Glutamatergic neuron (in vitro differentiated cells): ENCODE measurements at regions not wholly inside any gene's neighbourhood (a gene's known extent, or its start where the extent isn't known, plus 50 kb on each side); places are given as distances from the start of the nearest gene placed in this dataset.

Source experiments
- DNase-seq: peaks from one replicate; pipeline ENCODE4 v3.0.0; 2022
- H3K27ac Mint-ChIP-seq: one replicate; pipeline ENCODE4 v1.8.0; 2020; ENCODE audit warnings: mild to moderate bottlenecking, mixed read lengths, inconsistent platforms; ENCODE audit not compliant: unreplicated experiment
- H3K27me3 Mint-ChIP-seq: one replicate; pipeline ENCODE4 v1.8.0; 2020; ENCODE audit warnings: mild to moderate bottlenecking, moderate library complexity, mixed read lengths, inconsistent platforms; ENCODE audit not compliant: unreplicated experiment
- H3K36me3 Mint-ChIP-seq: one replicate; pipeline ENCODE4 v1.8.0; 2020; ENCODE audit warnings: mild to moderate bottlenecking, mixed read lengths, inconsistent platforms; ENCODE audit not compliant: unreplicated experiment
- H3K4me1 Mint-ChIP-seq: one replicate; pipeline ENCODE4 v1.8.0; 2020; ENCODE audit warnings: mild to moderate bottlenecking, low read depth, mixed read lengths, inconsistent platforms; ENCODE audit not compliant: unreplicated experiment
- H3K4me3 Mint-ChIP-seq: one replicate; pipeline ENCODE4 v1.8.0; 2020; ENCODE audit warnings: mild to moderate bottlenecking, mixed read lengths, inconsistent platforms; ENCODE audit not compliant: unreplicated experiment
- H3K9me3 Mint-ChIP-seq: one replicate; pipeline ENCODE4 v1.8.0; 2020; ENCODE audit warnings: mild to moderate bottlenecking, moderate library complexity, mixed read lengths, inconsistent platforms; ENCODE audit not compliant: unreplicated experiment
- TF ChIP-seq, protein P1 (sequence below): fragments of 200-600 bp; sonication (generic); IDR thresholded peaks from one replicate; pipeline ENCODE4 v1.5.0; 2021; ENCODE audit not compliant: partially characterized antibody, unreplicated experiment

GRCh38 chr11:91828901-91829300, 395.7 kb upstream of the FAT3 start:
- Mint-ChIP-seq H3K4me3 (no peak overlapping the region), H3K4me1 (no peaks in the 10 kb centered on the region), H3K36me3 (peaks cover 5% of the 10 kb centered on the region), H3K9me3 (no peaks in the 10 kb centered on the region), H3K27ac (no peak overlapping the region), H3K27me3 (no peaks in the 10 kb centered on the region)
- no peak for DNase-seq
- TF ChIP-seq, protein P1, sequence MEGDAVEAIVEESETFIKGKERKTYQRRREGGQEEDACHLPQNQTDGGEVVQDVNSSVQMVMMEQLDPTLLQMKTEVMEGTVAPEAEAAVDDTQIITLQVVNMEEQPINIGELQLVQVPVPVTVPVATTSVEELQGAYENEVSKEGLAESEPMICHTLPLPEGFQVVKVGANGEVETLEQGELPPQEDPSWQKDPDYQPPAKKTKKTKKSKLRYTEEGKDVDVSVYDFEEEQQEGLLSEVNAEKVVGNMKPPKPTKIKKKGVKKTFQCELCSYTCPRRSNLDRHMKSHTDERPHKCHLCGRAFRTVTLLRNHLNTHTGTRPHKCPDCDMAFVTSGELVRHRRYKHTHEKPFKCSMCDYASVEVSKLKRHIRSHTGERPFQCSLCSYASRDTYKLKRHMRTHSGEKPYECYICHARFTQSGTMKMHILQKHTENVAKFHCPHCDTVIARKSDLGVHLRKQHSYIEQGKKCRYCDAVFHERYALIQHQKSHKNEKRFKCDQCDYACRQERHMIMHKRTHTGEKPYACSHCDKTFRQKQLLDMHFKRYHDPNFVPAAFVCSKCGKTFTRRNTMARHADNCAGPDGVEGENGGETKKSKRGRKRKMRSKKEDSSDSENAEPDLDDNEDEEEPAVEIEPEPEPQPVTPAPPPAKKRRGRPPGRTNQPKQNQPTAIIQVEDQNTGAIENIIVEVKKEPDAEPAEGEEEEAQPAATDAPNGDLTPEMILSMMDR, result no peak

DNA sequence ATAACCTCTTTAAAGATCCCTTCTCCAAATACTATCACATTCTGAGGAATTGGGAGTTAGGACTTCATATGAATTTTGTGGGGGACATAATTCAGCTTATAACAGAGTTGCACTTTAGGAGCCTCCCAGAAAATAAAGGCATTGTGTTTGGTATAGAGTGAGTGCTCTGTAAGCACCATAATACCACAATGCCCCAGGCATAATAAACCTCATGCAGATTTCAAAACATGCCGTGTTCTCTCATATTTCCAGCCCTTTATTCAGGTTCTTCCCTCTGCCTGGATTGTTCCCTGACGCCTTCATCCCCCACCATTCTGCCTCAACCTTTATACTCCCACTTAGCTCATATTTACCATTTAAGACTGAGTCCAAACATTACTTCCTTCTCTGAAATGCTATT, 398.8 kb upstream of the FAT3 start:
- TF ChIP-seq, protein P1, result no peak
- H3K36me3 Mint-ChIP-seq, result peaks cover 5% of the 10 kb centered on the region
- H3K4me3 Mint-ChIP-seq, result no peak overlapping the region
- H3K27ac Mint-ChIP-seq, result no peak overlapping the region
- no peaks in the 10 kb centered on the region for H3K9me3 Mint-ChIP-seq
- DNase-seq, result no peak
- H3K4me1 Mint-ChIP-seq, result no peaks in the 10 kb centered on the region
- H3K27me3 Mint-ChIP-seq, result no peaks in the 10 kb centered on the region

DNA sequence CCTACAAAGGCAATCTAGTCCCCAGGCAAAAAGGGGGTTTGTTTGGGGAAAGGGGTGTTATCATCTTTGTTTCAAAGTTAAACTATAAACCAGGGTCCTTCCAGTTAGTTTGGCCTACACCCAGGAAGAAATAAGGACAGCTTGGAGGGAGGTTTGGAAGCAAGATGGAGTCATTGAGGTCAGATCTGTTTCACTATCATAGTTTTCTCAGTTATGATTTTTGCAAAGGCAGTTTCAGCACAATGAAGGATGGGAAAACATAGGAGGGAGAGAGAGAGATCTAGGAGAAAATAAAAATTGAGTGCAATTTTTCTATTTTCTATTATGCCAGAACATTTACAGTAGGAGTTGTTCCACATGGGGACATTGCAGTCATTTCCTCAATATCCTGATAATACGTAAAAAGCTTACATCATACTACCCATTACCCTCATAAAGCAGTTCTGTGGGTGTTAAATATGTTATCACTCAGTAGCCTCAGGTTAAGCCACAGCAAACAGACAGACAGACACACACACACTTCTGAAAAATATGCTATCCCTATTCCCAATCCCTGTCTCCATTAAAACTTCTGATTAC, 401.3 kb upstream of the FAT3 start:
- no peak for DNase-seq
- H3K27ac Mint-ChIP-seq, result no peak overlapping the region
- TF ChIP-seq, protein P1, result no peak
- H3K9me3 Mint-ChIP-seq, result peaks cover 1% of the 10 kb centered on the region
- no peaks in the 10 kb centered on the region for H3K36me3 Mint-ChIP-seq
- H3K4me3 Mint-ChIP-seq, result no peak overlapping the region
- peaks cover 5% of the 10 kb centered on the region for H3K4me1 Mint-ChIP-seq
- H3K27me3 Mint-ChIP-seq, result no peaks in the 10 kb centered on the region

DNA sequence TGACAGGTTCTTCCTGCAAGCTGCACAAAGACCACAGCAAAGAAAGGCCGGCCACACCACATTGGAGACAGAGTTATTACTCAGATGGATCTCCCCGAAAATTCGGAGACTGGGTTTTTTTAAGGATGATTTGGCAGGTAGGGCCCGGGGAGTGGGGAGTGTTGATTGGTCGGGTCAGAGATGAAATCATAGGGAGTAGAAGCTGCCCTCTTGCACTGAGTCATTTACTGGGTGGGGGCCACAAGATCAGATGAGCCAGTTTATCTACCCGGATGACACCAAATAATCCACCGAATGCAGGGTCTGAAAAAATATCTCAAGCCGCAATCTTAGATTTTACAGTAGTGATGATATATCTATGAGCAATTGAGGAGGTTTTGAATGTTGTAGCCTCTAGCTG, 401.8 kb upstream of the FAT3 start:
- Mint-ChIP-seq H3K36me3 (no peaks in the 10 kb centered on the region), H3K4me3 (no peak overlapping the region), H3K27ac (no peak overlapping the region)

GRCh38 chr11:91820709-91821108, 403.9 kb upstream of the FAT3 start:
- H3K9me3 Mint-ChIP-seq, result peaks cover 1% of the 10 kb centered on the region
- H3K27ac Mint-ChIP-seq, result no peak overlapping the region
- TF ChIP-seq, protein P1, result no peak
- no peak for DNase-seq
- H3K27me3 Mint-ChIP-seq, result no peaks in the 10 kb centered on the region
- H3K36me3 Mint-ChIP-seq, result no peaks in the 10 kb centered on the region
- peaks cover 8% of the 10 kb centered on the region for H3K4me1 Mint-ChIP-seq
- no peak overlapping the region for H3K4me3 Mint-ChIP-seq

More for the DNA sequence above, 401.8 kb upstream of the FAT3 start:
- TF ChIP-seq, protein P1, result no peak
- Mint-ChIP-seq H3K9me3 (peaks cover 1% of the 10 kb centered on the region), H3K4me1 (peaks cover 5% of the 10 kb centered on the region), H3K27me3 (no peaks in the 10 kb centered on the region)
- no peak for DNase-seq
